ENCODE measurements at regions not wholly inside any gene's neighbourhood (a gene's known extent, or its start where the extent isn't known, plus 50 kb on each side); places are given as distances from the start of the nearest gene placed in this dataset.

DNA sequence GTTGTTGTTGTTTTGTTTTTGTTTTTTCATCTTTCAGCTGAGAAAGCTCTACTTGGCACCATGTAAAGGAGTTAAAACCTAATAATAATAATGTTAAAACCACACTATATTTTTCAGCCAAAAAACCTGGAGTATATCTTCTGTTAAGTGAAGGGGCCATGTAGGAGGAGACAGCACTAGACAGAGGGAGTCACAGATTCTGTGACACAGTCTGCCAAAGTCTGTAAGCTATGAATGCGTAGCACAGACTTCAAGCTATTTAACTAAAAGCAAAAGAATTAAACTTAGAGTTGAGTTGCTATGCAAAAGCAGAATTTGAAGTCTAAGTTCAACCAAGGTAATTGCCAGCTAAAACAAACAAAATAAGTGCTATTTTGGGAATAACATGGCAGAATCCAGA is 296.0 kb upstream of the COL8A1 start:
- Histone ChIP-seq H3K36me3 (ENCODE audit: control insufficient read depth in 2 of 2, insufficient read depth in 2 of 2, low read length in 1 of 2) (no peaks in the 10 kb centered on the region), H3K4me2 (ENCODE audit: control insufficient read depth, insufficient read depth) (no peak overlapping the region), H3K9ac (ENCODE audit: control insufficient read depth, insufficient read depth, low read length) (no peak overlapping the region), H3K27ac (ENCODE audit: control insufficient read depth, insufficient read depth) (no peak overlapping the region), H4K20me1 (ENCODE audit: control insufficient read depth, insufficient read depth) (no peaks in the 10 kb centered on the region), H2AFZ (ENCODE audit: control insufficient read depth, low read depth, low read length) (no peak overlapping the region), H3K4me1 (ENCODE audit: control insufficient read depth, insufficient read depth, low read length) (no peaks in the 10 kb centered on the region), H3K4me3 (no peak overlapping the region), H3K9me3 (replicated peaks; ENCODE audit: control insufficient read depth, insufficient read depth, low read length) (no peaks in the 10 kb centered on the region), H3K27me3 (replicated peaks in 1 of 2; ENCODE audit: control insufficient read depth in 2 of 2, insufficient read depth in 2 of 2, low read length in 1 of 2) (no peaks in the 10 kb centered on the region), H3K79me2 (ENCODE audit: control insufficient read depth, insufficient read depth, low read length) (no peaks in the 10 kb centered on the region)
- ChIA-PET SMC1A (ENCODE audit: uncharacterized antibody, unreplicated experiment) (interaction anchor here (1.5 to 2.8 kb wide), 4 partner anchors 12 to 64 kb away, joined by 4 to 11 read pairs (median 8); no protein-coding TSS in a partner anchor), CTCF (interaction anchor here (1.4 to 1.5 kb wide), 2 partner anchors 8 to 190 kb away, joined by 4 to 5 read pairs; no protein-coding TSS in a partner anchor), POLR2A (no interaction called here), RAD21 (ENCODE audit: unreplicated experiment) (no interaction called here)
- TF ChIP-seq SREBF1 (IDR thresholded peaks at IDR 0.05; ENCODE audit: low read length) (no peak), SIX5 (IDR thresholded peaks at IDR 0.05; ENCODE audit: low read depth, low read length, severe bottlenecking) (no peak), PAX5 (IDR thresholded peaks at IDR 0.05; ENCODE audit: borderline replicate concordance, low read depth, low read length) (no peak), BCLAF1 (IDR thresholded peaks at IDR 0.05) (no peak), BCL11A (IDR thresholded peaks at IDR 0.05; ENCODE audit: low read depth, low read length) (no peak), CREM (IDR thresholded peaks at IDR 0.05; ENCODE audit: low read depth) (no peak), IKZF2 (IDR thresholded peaks at IDR 0.05) (no peak)
- TF ChIP-seq, protein P1, sequence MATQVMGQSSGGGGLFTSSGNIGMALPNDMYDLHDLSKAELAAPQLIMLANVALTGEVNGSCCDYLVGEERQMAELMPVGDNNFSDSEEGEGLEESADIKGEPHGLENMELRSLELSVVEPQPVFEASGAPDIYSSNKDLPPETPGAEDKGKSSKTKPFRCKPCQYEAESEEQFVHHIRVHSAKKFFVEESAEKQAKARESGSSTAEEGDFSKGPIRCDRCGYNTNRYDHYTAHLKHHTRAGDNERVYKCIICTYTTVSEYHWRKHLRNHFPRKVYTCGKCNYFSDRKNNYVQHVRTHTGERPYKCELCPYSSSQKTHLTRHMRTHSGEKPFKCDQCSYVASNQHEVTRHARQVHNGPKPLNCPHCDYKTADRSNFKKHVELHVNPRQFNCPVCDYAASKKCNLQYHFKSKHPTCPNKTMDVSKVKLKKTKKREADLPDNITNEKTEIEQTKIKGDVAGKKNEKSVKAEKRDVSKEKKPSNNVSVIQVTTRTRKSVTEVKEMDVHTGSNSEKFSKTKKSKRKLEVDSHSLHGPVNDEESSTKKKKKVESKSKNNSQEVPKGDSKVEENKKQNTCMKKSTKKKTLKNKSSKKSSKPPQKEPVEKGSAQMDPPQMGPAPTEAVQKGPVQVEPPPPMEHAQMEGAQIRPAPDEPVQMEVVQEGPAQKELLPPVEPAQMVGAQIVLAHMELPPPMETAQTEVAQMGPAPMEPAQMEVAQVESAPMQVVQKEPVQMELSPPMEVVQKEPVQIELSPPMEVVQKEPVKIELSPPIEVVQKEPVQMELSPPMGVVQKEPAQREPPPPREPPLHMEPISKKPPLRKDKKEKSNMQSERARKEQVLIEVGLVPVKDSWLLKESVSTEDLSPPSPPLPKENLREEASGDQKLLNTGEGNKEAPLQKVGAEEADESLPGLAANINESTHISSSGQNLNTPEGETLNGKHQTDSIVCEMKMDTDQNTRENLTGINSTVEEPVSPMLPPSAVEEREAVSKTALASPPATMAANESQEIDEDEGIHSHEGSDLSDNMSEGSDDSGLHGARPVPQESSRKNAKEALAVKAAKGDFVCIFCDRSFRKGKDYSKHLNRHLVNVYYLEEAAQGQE (IDR thresholded peaks at IDR 0.05; ENCODE audit: low read depth, low read length) = no peak
- ATAC-seq = no peak
- no peak for DNase-seq (ENCODE audit: low read depth, low spot score)
- no TSS peak for BruUV-seq (replicated peaks)
- 44% methylated on average over 1 of the region's 1 CpG for WGBS (ENCODE audit: insufficient coverage, insufficient replicate concordance, low lambda C conversion rate, missing lambda C conversion rate)
- FAIRE-seq = no peak
- in situ Hi-C loops (cut with MboI) (no loop called here), intact Hi-C loops (cut with micrococcal nuclease; ENCODE audit: unreplicated experiment) (no loop called here)
